ENCODE measurements at regions not wholly inside any gene's neighbourhood (a gene's known extent, or its start where the extent isn't known, plus 50 kb on each side); places are given as distances from the start of the nearest gene placed in this dataset.

- no peak for TF ChIP-seq ELK1 (IDR thresholded peaks at IDR 0.05; ENCODE audit: low read depth, low read length)
- no peak for TF ChIP-seq RNF2 (IDR thresholded peaks at IDR 0.05; ENCODE audit: borderline replicate concordance, low read depth)
- TF ChIP-seq TFCP2L1 (CRISPR knock-in tag; IDR thresholded peaks at IDR 0.05), result no peak
Observed at GRCh38 chr19:28314287-28314686, 898.7 kb downstream of the UQCRFS1 start (continued).

GRCh38 chr19:28313633-28314032, 899.3 kb downstream of the UQCRFS1 start:
- Histone ChIP-seq H3K27ac (no peak overlapping the region), H3K4me1 (no peaks in the 10 kb centered on the region), H3K9me3 (peaks cover 26% of the 10 kb centered on the region), H3K4me3 (no peak overlapping the region), H3K4me2 (no peak overlapping the region)
- no peak for ATAC-seq
- CTCF ChIA-PET, result interaction anchor here (1.2 kb wide), 1 partner anchor 8 kb away, joined by 3 read pairs; no protein-coding TSS in a partner anchor
- no peak for DNase-seq (ENCODE audit: low read depth in 1 of 2, low spot score in 1 of 2)
- no peak for FAIRE-seq
- TF ChIP-seq HOXA7 (CRISPR knock-in tag; IDR thresholded peaks at IDR 0.05) (no peak), SMC3 (IDR thresholded peaks at IDR 0.05) (no peak), ZNF302 (CRISPR knock-in tag; IDR thresholded peaks at IDR 0.05) (no peak), CTCF (IDR thresholded peaks at IDR 0.05) (no peak), ELK1 (IDR thresholded peaks at IDR 0.05; ENCODE audit: low read depth, low read length) (no peak), RARB (CRISPR knock-in tag; IDR thresholded peaks at IDR 0.05) (no peak), ATOH8 (CRISPR knock-in tag; IDR thresholded peaks at IDR 0.05; ENCODE audit: low read depth) (no peak), JUN (IDR thresholded peaks at IDR 0.05) (no peak), MAFK (IDR thresholded peaks at IDR 0.05; ENCODE audit: partially characterized antibody) (no peak), CHD2 (IDR thresholded peaks at IDR 0.05; ENCODE audit: low read length, partially characterized antibody) (no peak), PBX3 (IDR thresholded peaks at IDR 0.05) (no peak), ZSCAN20 (CRISPR knock-in tag; IDR thresholded peaks at IDR 0.05) (no peak), HOXB13 (CRISPR knock-in tag; IDR thresholded peaks at IDR 0.05; ENCODE audit: low read depth) (no peak), KDM1A (IDR thresholded peaks at IDR 0.05; ENCODE audit: low read depth) (no peak), ZC3H11A (IDR thresholded peaks at IDR 0.05) (no peak)
- 14% methylated on average over 10 of the region's 10 CpGs for WGBS (ENCODE audit: missing lambda C conversion rate)
- POLR2A ChIA-PET, result no interaction called here

- Histone ChIP-seq H3K4me3 (no peak overlapping the region), H3K4me1 (no peaks in the 10 kb centered on the region), H3K9me3 (peaks cover 23% of the 10 kb centered on the region), H3K27ac (no peak overlapping the region), H3K4me2 (no peak overlapping the region)
- CTCF ChIA-PET, result interaction anchor here (0.9 kb wide), 1 partner anchor 11 kb away, joined by 3 read pairs; no protein-coding TSS in a partner anchor
- WGBS (ENCODE audit: missing lambda C conversion rate), result 58% methylated on average over 8 of the region's 8 CpGs
- ATAC-seq (no peak), FAIRE-seq (peak; percentile 72), DNase-seq (ENCODE audit: low read depth in 1 of 2, low spot score in 1 of 2) (no peak)
- no peak for TF ChIP-seq MAFK (IDR thresholded peaks at IDR 0.05; ENCODE audit: partially characterized antibody)
- TF ChIP-seq CBX8 (IDR thresholded peaks at IDR 0.05), result no peak
- TF ChIP-seq SMC3 (IDR thresholded peaks at IDR 0.05), result no peak
- no peak for TF ChIP-seq BCL3 (IDR thresholded peaks at IDR 0.05)
- TF ChIP-seq HOXA7 (CRISPR knock-in tag; IDR thresholded peaks at IDR 0.05), result no peak
- TF ChIP-seq CTCF (IDR thresholded peaks at IDR 0.05), result no peak
- TF ChIP-seq POLR2AphosphoS2 (conservative IDR thresholded peaks at IDR 0.05; ENCODE audit: low read length), result no peak
- no peak for TF ChIP-seq USF2 (IDR thresholded peaks at IDR 0.05)
- no peak for TF ChIP-seq HES2 (IDR thresholded peaks at IDR 0.05)
- no peak for TF ChIP-seq PBX3 (IDR thresholded peaks at IDR 0.05)
- POLR2A ChIA-PET, result no interaction called here
Observed at GRCh38 chr19:28312269-28312668, 900.7 kb downstream of the UQCRFS1 start.

Data from A549 (cell line).